Tibial nerve (tissue), 4 donors: ENCODE measurements at regions not wholly inside any gene's neighbourhood (a gene's known extent, or its start where the extent isn't known, plus 50 kb on each side); places are given as distances from the start of the nearest gene placed in this dataset.

Experiments
- DNase-seq, 2 donors: peaks; one replicate each; pipeline ENCODE4 v3.0.0-alpha.2; 2019; ENCODE audit warnings: low spot score in 2 of 2
- H3K27ac ChIP-seq, 4 donors: fragments of 200-600 bp; sonication (generic) in 3 of 4; one replicate each; pipeline ENCODE4 v1.5.1; 2017 to 2019; ENCODE audit warnings: mild to moderate bottlenecking in 1 of 4
- H3K27me3 ChIP-seq, 2 donors: fragments of 200-600 bp; sonication (generic) in 1 of 2; one replicate each; pipeline versions ENCODE4 v1.5.1 to v1.6.0; 2017 to 2019
- H3K36me3 ChIP-seq, 3 donors: fragments of 200-600 bp; sonication (generic); one replicate each; pipeline ENCODE4 v1.5.1; 2018 to 2019
- H3K4me1 ChIP-seq, 4 donors: fragments of 200-600 bp; sonication (generic) in 3 of 4; one replicate each; pipeline ENCODE4 v1.5.1; 2017 to 2019
- H3K4me3 ChIP-seq, 4 donors: fragments of 200-600 bp; sonication (generic) in 3 of 4; one replicate each; pipeline ENCODE4 v1.5.1; 2017 to 2019; ENCODE audit warnings: mild to moderate bottlenecking in 1 of 4, moderate library complexity in 1 of 4
- H3K9me3 ChIP-seq, 4 donors: fragments of 200-600 bp; sonication (generic) in 3 of 4; one replicate each; pipeline ENCODE4 v1.5.1; 2017 to 2019
- EP300 ChIP-seq, 2 donors: sonication (generic); formaldehyde crosslinking; IDR thresholded peaks; one replicate each; pipeline ENCODE4 v1.6.1; 2017; ENCODE audit warnings: antibody characterized with exemption in 2 of 2, mild to moderate bottlenecking in 1 of 2
- POLR2A ChIP-seq, 2 donors: fragments of 450-650 bp; IDR thresholded peaks; one replicate each; pipeline ENCODE4 v1.6.1; 2017; ENCODE audit warnings: antibody characterized with exemption in 2 of 2, mild to moderate bottlenecking in 2 of 2, moderate library complexity in 2 of 2
- WGBS, 2 donors: methylation state at CpG; one replicate each; pipeline ENCODE4 v1.1.5; 2018; 5-methylcytosine and 5-hydroxymethylcytosine counted together
- TF ChIP-seq, protein P1 (sequence below), 5 experiments: fragments of 200-600 bp in 3 of 5; fragments of 450-650 bp in 2 of 5; sonication (generic) in 3 of 5; IDR thresholded peaks; one replicate each; pipeline ENCODE4 v1.5.1; 2016 to 2019; ENCODE audit warnings: antibody characterized with exemption in 5 of 5, mild to moderate bottlenecking in 3 of 5, moderate library complexity in 2 of 5

DNA sequence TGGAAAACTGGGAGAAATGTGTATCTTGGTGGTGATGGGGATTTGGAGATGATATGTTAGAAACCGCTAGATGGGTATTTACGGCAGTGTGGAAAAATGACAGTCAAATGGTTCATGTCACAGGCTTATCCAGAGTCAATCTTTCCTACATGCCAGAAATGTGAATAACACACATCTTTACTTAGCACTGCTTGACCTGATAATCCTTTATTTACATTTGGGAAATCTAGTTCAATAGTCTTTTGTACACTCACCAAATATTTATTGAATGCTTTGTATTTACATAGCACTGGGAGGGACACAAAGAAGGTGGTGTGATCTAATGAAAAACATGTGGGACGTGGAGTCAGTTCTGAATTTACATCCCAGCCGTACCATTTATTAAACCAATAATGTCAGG lies 208.2 kb downstream of the DIO2 start:
- H3K9me3 ChIP-seq: no peaks in the 10 kb centered on the region
- TF ChIP-seq, protein P1, sequence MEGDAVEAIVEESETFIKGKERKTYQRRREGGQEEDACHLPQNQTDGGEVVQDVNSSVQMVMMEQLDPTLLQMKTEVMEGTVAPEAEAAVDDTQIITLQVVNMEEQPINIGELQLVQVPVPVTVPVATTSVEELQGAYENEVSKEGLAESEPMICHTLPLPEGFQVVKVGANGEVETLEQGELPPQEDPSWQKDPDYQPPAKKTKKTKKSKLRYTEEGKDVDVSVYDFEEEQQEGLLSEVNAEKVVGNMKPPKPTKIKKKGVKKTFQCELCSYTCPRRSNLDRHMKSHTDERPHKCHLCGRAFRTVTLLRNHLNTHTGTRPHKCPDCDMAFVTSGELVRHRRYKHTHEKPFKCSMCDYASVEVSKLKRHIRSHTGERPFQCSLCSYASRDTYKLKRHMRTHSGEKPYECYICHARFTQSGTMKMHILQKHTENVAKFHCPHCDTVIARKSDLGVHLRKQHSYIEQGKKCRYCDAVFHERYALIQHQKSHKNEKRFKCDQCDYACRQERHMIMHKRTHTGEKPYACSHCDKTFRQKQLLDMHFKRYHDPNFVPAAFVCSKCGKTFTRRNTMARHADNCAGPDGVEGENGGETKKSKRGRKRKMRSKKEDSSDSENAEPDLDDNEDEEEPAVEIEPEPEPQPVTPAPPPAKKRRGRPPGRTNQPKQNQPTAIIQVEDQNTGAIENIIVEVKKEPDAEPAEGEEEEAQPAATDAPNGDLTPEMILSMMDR (IDR thresholded peaks at IDR 0.05): no peak
- no peak for TF ChIP-seq EP300 (IDR thresholded peaks at IDR 0.05)
- TF ChIP-seq POLR2A (IDR thresholded peaks at IDR 0.05): no peak

DNA sequence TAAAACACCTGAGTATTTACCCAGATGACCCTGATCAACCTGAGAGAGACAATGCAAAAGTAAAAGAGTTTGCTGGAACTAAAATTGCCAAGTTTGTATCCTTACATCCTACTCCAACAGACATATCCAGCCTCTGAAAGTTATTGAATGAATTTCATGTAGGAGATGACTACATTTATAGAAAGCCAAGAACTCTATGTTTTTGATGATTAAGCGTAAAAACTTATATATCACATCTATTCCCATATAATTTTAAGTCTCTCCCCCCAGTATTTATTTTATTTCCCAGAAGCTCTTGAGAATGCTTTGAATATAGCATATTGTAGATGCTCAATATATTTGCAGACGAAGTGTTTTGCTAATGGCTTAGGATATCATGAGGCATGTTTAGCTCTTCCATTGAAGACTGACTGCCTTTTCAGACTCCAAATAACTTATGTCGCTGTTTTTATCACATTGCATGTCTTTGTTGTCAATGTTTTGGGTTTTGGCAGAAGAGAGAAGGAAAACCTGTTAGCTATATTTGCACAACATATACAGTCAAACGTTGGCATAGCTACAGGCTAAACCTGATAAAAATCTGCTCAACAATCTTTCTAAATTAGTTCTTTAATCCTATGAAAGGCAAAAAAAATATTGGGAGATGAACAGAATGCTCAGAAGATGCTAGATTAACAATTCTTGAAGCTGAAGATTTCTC lies 213.6 kb downstream of the DIO2 start:
- 70 to 81% methylated on average over 4 of the region's 4 CpGs for WGBS, 2 donors
- H3K36me3 ChIP-seq: no peaks in the 10 kb centered on the region
- no peaks in the 10 kb centered on the region for H3K9me3 ChIP-seq
- TF ChIP-seq POLR2A (IDR thresholded peaks at IDR 0.05) (no peak), EP300 (IDR thresholded peaks at IDR 0.05) (no peak)
- TF ChIP-seq, protein P1 (IDR thresholded peaks at IDR 0.05): no peak
- DNase-seq: no peak
- H3K4me3 ChIP-seq: no peak overlapping the region
- no peaks in the 10 kb centered on the region for H3K27me3 ChIP-seq
- H3K4me1 ChIP-seq: peaks cover 0 to 7% (median 0%) of the 10 kb centered on the region in 4 donors
- no peak overlapping the region for H3K27ac ChIP-seq

More for the DNA sequence above, 208.2 kb downstream of the DIO2 start:
- H3K36me3 ChIP-seq: no peaks in the 10 kb centered on the region
- H3K27me3 ChIP-seq: no peaks in the 10 kb centered on the region
- no peak overlapping the region for H3K27ac ChIP-seq
- no peak for DNase-seq
- H3K4me3 ChIP-seq: no peak overlapping the region
- H3K4me1 ChIP-seq: peaks cover 0 to 22% (median 0%) of the 10 kb centered on the region in 4 donors
- WGBS, 2 donors: 76 to 81% methylated on average over 4 of the region's 4 CpGs

DNA sequence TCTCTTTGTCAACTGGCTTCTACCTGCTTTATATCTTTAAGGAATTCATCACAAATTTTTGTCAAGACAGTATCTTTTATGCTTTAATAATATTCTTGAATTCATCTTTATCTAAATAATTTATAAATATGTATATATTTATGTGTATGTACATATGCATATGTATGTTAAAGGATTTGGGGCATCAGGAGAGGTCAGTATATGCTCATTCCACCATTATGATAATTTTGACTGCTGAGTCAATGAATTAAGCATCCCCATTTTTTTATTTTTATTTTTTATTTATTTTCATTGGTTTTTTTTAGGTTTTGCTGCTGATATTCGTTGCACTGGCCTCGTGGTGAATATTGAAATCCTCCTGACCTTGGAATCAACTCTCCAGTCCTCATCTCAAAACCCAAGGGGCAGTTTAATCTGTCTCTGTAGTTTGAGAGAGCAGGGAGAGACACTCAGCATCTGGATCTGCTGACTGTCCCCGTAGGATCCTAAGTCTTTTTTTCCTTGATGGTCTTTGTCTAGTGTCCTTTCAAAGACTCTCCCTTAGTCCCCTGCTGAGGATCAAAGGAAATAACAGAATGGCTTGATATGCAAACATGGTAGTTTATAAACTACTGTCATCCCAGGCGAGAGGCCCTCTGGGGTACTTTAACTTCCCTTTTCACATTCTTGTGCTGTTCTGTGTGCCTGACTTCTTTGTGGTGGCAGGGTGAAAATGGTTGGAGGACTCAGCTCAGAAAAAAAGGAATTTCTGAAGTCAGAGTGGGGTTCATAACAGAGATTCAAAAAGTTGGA lies 218.7 kb downstream of the DIO2 start:
- Histone ChIP-seq H3K27me3 (no peaks in the 10 kb centered on the region), H3K4me1 (peaks cover 0 to 8% (median 0%) of the 10 kb centered on the region in 4 donors), H3K36me3 (no peaks in the 10 kb centered on the region), H3K9me3 (no peaks in the 10 kb centered on the region), H3K4me3 (no peak overlapping the region), H3K27ac (no peak overlapping the region)
- TF ChIP-seq EP300 (IDR thresholded peaks at IDR 0.05): no peak
- no peak for DNase-seq
- 34 to 40% methylated on average over 4 of the region's 4 CpGs for WGBS, 2 donors

DNA sequence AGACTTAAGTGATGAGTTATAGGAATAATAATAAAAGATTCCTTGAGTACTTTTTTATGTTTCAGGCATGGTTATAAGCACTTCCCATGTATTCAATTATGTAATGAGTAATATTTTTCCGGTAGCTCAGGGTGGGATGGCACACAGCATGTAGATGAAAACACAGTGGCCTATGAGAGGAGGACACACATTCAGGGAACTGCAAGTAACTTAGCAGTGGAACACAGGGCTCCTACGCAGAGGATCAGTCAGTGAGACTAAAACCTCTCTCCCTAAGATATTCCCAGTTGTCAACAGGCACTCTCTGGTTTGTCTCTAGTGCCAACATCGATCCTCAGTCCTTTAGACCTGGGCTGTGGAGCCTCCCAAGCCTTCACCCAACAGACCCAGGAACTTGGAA lies 219.4 kb downstream of the DIO2 start:
- Histone ChIP-seq H3K9me3 (no peaks in the 10 kb centered on the region), H3K27ac (no peak overlapping the region), H3K4me1 (peaks cover 0 to 8% (median 0%) of the 10 kb centered on the region in 4 donors), H3K27me3 (no peaks in the 10 kb centered on the region), H3K36me3 (no peaks in the 10 kb centered on the region), H3K4me3 (no peak overlapping the region)
- 80 to 83% methylated on average over 3 of the region's 3 CpGs for WGBS, 2 donors
- TF ChIP-seq EP300 (IDR thresholded peaks at IDR 0.05): no peak
- TF ChIP-seq, protein P1 (IDR thresholded peaks at IDR 0.05): no peak
- TF ChIP-seq POLR2A (IDR thresholded peaks at IDR 0.05): no peak
- DNase-seq: no peak

DNA sequence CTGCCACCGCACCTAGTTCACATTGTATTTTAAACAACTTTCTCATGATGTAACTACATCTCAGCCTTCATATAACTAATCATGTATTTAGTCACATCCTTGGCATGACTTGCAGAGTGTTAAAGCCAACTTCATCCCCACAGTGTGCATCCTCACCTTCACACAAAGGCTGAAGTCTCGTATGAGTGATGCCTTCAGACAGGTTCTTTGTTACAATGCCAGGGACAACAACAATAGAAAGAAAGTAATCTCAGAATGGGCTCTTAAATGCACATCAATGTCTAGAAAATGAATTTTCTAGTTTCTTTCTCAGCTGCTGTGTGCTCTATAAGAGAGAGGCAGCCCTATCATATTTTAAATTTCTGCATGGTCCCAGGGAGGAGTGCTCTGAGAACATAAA lies 221.3 kb downstream of the DIO2 start:
- Histone ChIP-seq H3K27me3 (no peaks in the 10 kb centered on the region), H3K4me3 (no peak overlapping the region), H3K4me1 (peaks cover 0 to 8% (median 0%) of the 10 kb centered on the region in 4 donors), H3K9me3 (peaks cover 0 to 4% (median 0%) of the 10 kb centered on the region in 4 donors), H3K27ac (no peak overlapping the region), H3K36me3 (no peaks in the 10 kb centered on the region)
- TF ChIP-seq EP300 (IDR thresholded peaks at IDR 0.05) (no peak), POLR2A (IDR thresholded peaks at IDR 0.05) (no peak)
- TF ChIP-seq, protein P1 (IDR thresholded peaks at IDR 0.05): no peak
- 86 to 93% methylated on average over 2 of the region's 2 CpGs for WGBS, 2 donors
- no peak for DNase-seq
